Stimulated activated effector memory CD8-positive, alpha-beta T cell treated with anti-CD3 and anti-CD28 coated beads, Interleukin-12 subunit alpha, Interleukin-12 subunit beta, amount 100 ng/mL, for 72 hours (primary cell): ENCODE measurements at regions not wholly inside any gene's neighbourhood (a gene's known extent, or its start where the extent isn't known, plus 50 kb on each side); places are given as distances from the start of the nearest gene placed in this dataset.
"Not testable (repeated sequence)": the region's sequence is repeated elsewhere in the genome, so short reads cannot be mapped to it uniquely, and the experiment has no call there.

Experiments used
- ATAC-seq: fragments of 150-1000 bp; cut with Tn5 transposase; 2 replicates; pipeline ENCODE4 v1.10.0; 2021
- DNase-seq, 2 donors: peaks; one replicate each; pipeline ENCODE4 v3.0.0; 2021 to 2022; ENCODE audit warnings: low spot score in 2 of 2
- H3K27ac Mint-ChIP-seq: one replicate; pipeline ENCODE4 v1.8.0; 2022; ENCODE audit warnings: mild to moderate bottlenecking, mixed read lengths
- H3K36me3 Mint-ChIP-seq: one replicate; pipeline ENCODE4 v1.8.0; 2022; ENCODE audit warnings: mild to moderate bottlenecking, mixed read lengths
- H3K4me1 Mint-ChIP-seq: one replicate; pipeline ENCODE4 v1.8.0; 2022; ENCODE audit warnings: mixed read lengths
- H3K4me3 Mint-ChIP-seq: one replicate; pipeline ENCODE4 v1.8.0; 2022; ENCODE audit warnings: mild to moderate bottlenecking, mixed read lengths
- H3K9me3 Mint-ChIP-seq: one replicate; pipeline ENCODE4 v1.8.0; 2022; ENCODE audit warnings: mixed read lengths

DNA sequence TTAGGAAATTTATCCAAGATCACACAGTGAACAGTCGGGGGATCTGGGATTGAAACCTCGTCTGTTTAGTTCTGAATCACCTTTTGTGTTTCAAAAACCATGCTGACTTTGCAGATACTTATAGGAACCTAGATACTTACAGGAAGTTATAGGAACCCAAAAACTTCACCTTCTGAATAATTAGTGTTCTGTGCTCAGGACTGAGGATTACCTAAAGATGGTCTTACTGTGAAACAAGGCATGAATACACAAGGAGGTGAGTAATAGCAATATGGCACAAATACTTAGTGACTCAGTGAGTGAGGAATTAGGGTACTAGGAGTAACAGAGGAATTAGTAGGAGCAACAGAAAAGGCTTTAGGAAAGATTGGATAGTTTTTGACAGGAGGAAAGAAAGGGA, 145.5 kb downstream of the LRATD1 start:
- ATAC-seq (no peak), DNase-seq (no peak)
- Mint-ChIP-seq H3K4me3 (no peak overlapping the region), H3K4me1 (no peaks in the 10 kb centered on the region), H3K36me3 (no peaks in the 10 kb centered on the region), H3K9me3 (peaks cover 18% of the 10 kb centered on the region), H3K27ac (no peak overlapping the region)

DNA sequence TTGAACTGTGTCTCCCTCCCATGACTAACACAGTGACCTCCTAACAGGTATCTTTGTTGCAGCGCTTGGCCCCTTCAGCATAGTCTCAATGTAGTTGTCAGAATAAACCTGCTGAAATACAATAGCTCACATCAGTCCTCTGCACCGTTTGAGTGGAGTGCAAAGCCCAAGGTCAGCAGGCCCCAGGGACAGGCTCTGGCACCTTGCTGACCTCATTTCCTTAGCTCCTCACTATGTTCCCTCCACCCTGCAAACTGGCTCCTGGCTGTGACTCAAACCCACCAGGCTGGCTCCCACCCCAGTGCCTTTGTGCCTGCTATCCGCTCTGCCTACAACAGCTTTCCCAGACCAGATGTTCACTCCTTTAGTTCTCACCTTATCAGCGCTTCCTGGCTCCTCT, 146.7 kb downstream of the LRATD1 start:
- no peak overlapping the region for H3K27ac Mint-ChIP-seq
- H3K4me1 Mint-ChIP-seq: no peaks in the 10 kb centered on the region
- H3K36me3 Mint-ChIP-seq: no peaks in the 10 kb centered on the region
- H3K9me3 Mint-ChIP-seq: peaks cover 18% of the 10 kb centered on the region
- ATAC-seq: no peak
- H3K4me3 Mint-ChIP-seq: no peak overlapping the region
- no peak for DNase-seq

DNA sequence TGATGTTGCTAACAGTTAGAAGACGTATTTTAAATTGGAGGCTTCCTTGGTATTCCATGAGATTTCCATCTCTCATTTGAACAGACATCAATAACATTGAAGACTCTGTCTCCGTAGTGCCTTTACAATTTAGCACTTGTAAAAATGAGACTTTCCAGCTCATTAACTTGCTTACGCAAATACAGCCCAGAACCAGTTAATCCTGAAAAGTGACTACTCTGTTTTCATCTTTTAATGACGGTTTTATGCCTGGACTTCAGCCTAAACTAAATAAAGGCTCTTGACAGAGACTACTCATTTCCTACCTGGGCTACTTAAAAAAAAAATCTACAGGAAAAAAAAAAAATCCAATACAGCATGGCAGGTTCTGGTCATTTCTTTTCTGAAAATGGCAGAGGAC, 148.6 kb downstream of the LRATD1 start:
- H3K4me1 Mint-ChIP-seq: no peaks in the 10 kb centered on the region

DNA sequence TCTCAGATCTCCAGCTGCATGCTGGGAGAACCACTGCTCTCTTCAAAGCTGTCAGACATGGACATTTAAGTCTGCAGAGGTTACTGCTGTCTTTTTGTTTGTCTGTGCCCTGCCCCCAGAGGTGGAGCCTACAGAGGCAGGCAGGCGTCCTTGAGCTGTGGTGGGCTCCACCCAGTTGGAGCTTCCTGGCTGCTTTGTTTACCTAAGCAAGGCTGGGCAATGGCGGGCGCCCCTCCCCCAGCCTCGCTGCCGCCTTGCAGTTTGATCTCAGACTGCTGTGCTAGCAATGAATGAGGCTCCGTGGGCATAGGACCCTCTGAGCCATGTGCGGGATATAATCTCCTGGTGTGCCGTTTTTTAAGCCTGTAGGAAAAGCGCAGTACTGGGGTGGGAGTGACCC, 156.3 kb downstream of the LRATD1 start:
- not testable (repeated sequence) for H3K4me3 Mint-ChIP-seq, H3K27ac Mint-ChIP-seq, ATAC-seq, H3K36me3 Mint-ChIP-seq, H3K4me1 Mint-ChIP-seq, DNase-seq
- peaks cover 11% of the 10 kb centered on the region for H3K9me3 Mint-ChIP-seq

More for the DNA sequence above, 148.6 kb downstream of the LRATD1 start:
- DNase-seq (no peak), ATAC-seq (no peak)
- Mint-ChIP-seq H3K27ac (no peak overlapping the region), H3K4me3 (no peak overlapping the region), H3K9me3 (peaks cover 18% of the 10 kb centered on the region), H3K36me3 (no peaks in the 10 kb centered on the region)

DNA sequence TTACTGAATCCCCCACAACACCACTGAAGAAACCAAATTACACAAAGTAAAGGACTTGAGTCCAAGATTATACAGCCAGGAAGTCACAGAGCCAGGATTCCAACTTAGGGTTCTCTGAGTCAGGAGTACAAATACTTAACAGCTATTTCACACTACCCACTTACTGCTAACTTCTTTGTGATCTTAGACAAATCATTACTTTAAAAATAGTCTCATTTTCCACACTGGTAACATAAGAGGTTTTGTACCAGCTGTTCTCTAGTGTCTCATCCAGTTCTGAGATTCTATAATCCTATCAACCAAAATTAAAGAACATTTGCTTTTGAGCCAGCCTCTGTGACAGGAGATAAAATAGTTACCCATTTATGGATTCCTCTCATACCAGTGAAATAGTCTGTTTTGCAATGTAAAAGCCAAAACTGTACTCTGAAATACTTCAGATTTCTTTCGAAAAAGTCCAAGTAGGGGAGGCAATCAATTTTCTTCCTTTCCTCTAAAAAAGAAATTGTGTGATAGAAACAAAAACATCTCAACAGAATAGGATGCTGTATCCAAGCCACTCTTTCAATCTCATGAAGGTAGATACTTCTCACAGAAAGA, 157.6 kb downstream of the LRATD1 start:
- no peak for ATAC-seq
- no peak for DNase-seq
- Mint-ChIP-seq H3K9me3 (peaks cover 13% of the 10 kb centered on the region), H3K36me3 (no peaks in the 10 kb centered on the region), H3K27ac (no peak overlapping the region), H3K4me3 (no peak overlapping the region), H3K4me1 (no peaks in the 10 kb centered on the region)

DNA sequence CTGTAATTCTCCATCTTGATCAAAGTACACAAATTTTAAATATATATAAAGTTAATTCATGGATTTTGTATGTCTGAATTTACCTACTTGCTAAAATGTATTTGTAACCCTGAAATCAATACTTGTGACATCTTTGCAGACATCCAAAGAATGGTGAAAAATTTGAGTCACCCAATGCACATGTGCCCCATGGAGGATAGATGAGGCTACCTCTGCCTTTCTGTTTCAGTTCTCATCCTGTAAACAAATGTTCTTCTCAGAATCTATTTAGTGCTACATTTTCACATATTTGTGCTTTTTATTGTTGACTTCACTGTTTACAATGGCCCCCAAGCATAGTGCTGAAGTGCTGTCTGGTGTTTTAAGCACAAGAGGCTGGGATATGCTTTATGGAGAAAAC, 171.5 kb downstream of the LRATD1 start:
- DNase-seq (no peak), ATAC-seq (no peak)
- Mint-ChIP-seq H3K9me3 (peaks cover 20% of the 10 kb centered on the region), H3K4me1 (no peaks in the 10 kb centered on the region), H3K36me3 (no peaks in the 10 kb centered on the region), H3K27ac (no peak overlapping the region), H3K4me3 (no peak overlapping the region)

DNA sequence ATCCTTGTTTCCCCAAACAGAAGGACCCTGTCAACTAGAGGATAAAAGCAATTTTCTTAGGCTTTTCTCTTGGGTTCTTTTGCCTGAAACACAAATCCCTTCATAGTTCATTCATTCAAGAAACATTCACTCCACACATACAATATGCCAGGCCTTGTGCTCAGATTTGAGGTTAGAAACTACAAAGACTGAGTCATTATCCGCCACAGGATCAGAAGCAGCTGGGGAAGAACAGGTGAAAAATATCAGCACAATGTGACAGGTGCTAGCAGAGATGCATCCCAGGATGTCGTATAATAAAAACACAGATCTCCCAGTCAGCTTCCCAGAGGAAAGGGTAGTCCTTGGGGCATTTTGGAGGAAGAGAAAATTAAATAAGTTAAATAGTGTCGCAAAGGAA, 172.4 kb downstream of the LRATD1 start:
- no peak for ATAC-seq
- no peak overlapping the region for H3K27ac Mint-ChIP-seq
- peaks cover 20% of the 10 kb centered on the region for H3K9me3 Mint-ChIP-seq

DNA sequence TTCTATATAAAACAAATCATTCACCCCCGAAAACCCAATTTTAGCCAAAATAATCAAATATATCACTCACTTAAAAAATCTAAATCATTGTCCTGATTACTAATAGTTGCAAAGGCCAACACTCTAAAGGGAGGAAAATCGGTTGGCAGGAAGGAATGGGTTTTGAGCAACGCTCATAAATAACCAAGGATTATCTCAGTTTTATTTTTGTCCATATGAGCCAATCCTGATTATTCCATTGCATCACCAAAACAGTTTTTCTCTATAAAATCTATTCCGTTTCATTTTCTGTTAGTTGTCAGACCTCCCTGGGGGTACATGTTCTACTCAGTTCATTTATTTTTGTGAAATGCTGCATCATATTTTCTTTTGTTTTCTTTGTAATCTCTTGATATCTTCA, 174.1 kb downstream of the LRATD1 start:
- no peak overlapping the region for H3K4me3 Mint-ChIP-seq
- H3K36me3 Mint-ChIP-seq: no peaks in the 10 kb centered on the region
- no peaks in the 10 kb centered on the region for H3K4me1 Mint-ChIP-seq
- peaks cover 5% of the 10 kb centered on the region for H3K9me3 Mint-ChIP-seq
- no peak for DNase-seq
- H3K27ac Mint-ChIP-seq: no peak overlapping the region
- no peak for ATAC-seq

More for the DNA sequence above, 172.4 kb downstream of the LRATD1 start:
- H3K4me3 Mint-ChIP-seq: no peak overlapping the region
- no peak for DNase-seq
- no peaks in the 10 kb centered on the region for H3K36me3 Mint-ChIP-seq
- H3K4me1 Mint-ChIP-seq: no peaks in the 10 kb centered on the region

DNA sequence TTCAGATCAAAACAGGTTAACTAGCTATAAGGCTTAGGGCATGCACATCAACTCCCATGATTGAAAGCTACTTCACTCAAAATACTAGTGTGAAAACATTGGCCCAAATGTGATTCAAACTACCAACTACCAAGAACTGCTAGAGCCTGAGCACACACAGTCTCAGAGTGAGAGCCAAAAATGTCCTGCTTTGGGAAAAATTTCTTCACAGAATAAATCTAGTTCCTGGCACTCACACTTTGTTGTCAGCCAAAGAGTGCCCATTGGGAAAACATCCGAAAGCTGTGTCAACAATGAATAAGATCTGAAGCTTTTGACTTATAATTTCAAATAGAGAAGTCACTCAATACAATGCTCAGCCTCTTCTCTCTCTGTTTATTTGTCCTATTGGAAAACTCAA, 182.7 kb downstream of the LRATD1 start:
- H3K4me1 Mint-ChIP-seq: no peaks in the 10 kb centered on the region
- H3K36me3 Mint-ChIP-seq: no peaks in the 10 kb centered on the region
- DNase-seq (no peak), ATAC-seq (no peak)
- peaks cover 19% of the 10 kb centered on the region for H3K9me3 Mint-ChIP-seq
- H3K27ac Mint-ChIP-seq: no peak overlapping the region
- H3K4me3 Mint-ChIP-seq: no peak overlapping the region

DNA sequence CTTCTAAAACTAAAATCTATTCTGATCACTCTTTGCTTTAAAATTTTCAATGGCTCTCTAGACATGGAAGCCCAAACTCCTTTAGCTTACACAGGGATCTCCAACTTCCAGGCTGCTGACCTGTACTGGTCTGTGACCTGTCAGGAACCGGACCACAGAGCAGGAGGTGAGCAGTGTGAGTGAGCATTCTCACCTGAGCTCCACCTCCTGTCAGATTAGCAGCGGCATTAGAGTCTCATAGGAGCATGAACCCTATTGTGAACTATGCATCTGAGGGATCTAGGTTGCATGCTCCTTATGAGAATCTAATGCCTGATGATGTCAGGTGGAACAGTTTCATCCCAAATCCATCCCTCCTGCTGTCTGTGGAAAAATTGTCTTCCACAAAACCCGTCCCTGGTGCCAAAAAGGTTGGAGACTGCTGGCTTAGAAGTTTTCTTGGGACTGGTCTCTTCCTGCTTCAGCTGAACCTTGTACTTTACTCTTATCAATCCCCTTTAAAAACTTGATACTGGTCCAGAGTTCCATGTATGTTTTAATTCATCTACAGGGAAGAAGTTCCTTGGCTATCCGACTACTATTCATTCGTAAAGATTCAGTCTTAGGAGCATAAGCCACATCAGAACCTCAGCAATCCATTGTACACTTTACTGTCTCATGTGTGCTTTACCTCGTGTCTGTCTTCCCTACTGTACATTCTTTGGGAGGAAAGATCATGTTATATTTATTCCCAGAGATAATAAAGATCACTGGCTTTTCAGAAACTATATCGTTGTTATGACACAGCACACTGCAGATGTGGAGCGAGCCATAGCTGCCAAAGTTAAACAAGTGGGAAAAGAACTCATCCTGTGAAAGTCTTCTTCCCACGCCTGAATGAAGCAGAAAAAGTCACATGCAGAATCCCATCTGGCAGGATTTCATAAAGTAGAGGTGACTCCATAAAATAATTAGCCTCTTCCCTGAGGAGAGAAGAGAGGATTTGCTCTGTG, 183.8 kb downstream of the LRATD1 start:
- Mint-ChIP-seq H3K9me3 (peaks cover 21% of the 10 kb centered on the region), H3K4me1 (no peaks in the 10 kb centered on the region), H3K36me3 (no peaks in the 10 kb centered on the region)

DNA sequence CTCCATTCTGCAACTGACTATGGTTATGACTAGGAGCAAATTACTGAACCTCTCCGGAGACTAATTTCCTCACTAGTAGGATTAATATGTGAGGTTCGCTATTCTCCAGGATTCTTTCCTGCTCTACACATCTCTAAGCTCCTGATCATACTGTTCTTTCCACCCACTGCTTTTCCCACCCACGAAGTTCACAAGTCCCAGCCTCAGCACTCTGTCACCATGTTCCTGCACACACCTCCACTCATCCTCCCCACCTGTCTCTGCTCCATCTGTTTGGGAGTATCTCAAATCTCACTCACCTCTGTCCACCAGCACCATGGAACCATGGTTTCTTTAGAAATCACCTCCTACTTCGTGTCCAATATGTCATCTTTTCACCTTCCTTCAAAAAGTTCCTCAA, 185.3 kb downstream of the LRATD1 start:
- Mint-ChIP-seq H3K4me3 (no peak overlapping the region), H3K4me1 (no peaks in the 10 kb centered on the region), H3K27ac (no peak overlapping the region), H3K9me3 (peaks cover 14% of the 10 kb centered on the region), H3K36me3 (no peaks in the 10 kb centered on the region)
- ATAC-seq (no peak), DNase-seq (no peak)

More for the DNA sequence above, 183.8 kb downstream of the LRATD1 start:
- DNase-seq (no peak), ATAC-seq (no peak)
- Mint-ChIP-seq H3K27ac (no peak overlapping the region), H3K4me3 (no peak overlapping the region)

DNA sequence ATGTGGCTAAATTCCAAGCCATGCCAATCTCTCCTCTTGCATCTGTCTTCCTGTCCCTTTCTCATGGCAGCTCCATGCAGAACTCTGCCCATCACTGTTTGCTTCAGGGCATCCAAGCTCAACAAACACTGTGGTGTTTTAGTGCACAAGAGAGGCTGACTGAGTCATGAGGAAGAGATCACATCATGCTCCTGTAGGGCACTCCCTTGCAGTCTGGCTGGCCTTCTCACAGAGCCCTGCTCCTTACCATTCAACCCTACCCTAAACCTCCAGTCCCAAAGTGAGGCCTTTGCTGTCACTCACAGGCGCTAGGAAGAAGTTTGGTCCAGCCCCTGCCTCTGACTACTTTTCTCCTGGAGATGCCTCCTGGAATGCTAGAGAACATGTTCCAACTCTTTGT, 194.0 kb downstream of the LRATD1 start:
- no peak for ATAC-seq
- Mint-ChIP-seq H3K4me3 (no peak overlapping the region), H3K4me1 (no peaks in the 10 kb centered on the region), H3K36me3 (no peaks in the 10 kb centered on the region), H3K27ac (no peak overlapping the region), H3K9me3 (peaks cover 14% of the 10 kb centered on the region)
- DNase-seq: no peak

DNA sequence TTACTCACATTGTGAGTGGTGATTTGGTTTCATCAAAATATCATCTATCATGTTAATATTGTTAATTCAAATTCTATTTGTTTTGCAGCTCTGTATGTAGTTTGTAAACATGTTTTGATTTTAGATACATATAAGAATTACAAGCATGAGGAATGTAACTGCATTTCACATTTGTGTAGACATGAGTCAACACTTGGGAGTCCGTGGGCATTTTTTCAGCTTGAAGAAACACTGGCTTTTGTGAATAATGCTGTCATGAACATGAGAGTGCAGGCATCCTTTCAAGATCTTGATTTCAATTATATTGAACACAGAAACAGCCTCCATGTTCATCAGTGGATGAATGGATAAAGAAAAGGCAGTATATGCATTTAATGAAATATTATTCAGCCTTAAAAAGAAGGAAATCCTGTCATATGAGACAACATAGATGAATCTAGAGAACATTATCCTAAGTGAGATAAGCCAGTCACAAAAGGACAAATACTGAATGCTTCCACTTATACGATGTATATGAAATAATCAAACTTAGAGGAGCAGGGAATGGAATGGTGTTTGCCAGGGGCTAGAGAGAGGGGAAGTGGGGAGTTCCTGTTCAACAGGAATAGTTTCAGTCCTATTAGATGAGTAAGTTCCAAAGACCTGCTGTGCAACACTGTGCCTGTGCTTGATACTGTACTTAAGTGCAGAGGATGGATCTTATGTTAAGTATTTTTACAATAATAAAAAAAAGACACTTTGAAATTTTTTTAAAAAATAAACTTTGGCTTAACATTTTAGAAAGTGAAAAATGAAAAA, 194.9 kb downstream of the LRATD1 start:
- Mint-ChIP-seq H3K9me3 (peaks cover 14% of the 10 kb centered on the region), H3K36me3 (no peaks in the 10 kb centered on the region), H3K4me1 (no peaks in the 10 kb centered on the region), H3K27ac (no peak overlapping the region), H3K4me3 (no peak overlapping the region)
- DNase-seq: no peak
- no peak for ATAC-seq

DNA sequence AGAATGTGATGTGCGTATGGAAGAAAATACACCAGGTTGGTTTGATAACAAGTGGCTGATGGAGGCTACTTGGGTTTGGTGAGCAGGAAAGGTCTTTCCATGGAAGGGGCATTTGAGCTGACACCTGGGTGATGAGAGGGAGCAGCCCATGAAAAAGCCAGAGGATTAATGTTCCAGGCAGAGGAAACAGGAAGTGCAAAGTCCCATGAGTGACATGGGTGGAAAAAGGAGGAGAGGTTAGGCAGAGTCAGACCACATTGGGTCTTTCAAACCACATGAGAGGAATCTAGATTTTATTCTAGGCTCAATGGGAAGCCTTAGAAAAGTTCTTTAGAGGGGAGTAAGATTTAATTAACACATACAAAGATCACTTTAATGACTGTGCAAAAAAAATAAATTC, 195.7 kb downstream of the LRATD1 start:
- DNase-seq (no peak), ATAC-seq (no peak)
- H3K9me3 Mint-ChIP-seq: peaks cover 14% of the 10 kb centered on the region
- no peak overlapping the region for H3K4me3 Mint-ChIP-seq
- H3K27ac Mint-ChIP-seq: no peak overlapping the region
- no peaks in the 10 kb centered on the region for H3K36me3 Mint-ChIP-seq
- H3K4me1 Mint-ChIP-seq: no peaks in the 10 kb centered on the region

DNA sequence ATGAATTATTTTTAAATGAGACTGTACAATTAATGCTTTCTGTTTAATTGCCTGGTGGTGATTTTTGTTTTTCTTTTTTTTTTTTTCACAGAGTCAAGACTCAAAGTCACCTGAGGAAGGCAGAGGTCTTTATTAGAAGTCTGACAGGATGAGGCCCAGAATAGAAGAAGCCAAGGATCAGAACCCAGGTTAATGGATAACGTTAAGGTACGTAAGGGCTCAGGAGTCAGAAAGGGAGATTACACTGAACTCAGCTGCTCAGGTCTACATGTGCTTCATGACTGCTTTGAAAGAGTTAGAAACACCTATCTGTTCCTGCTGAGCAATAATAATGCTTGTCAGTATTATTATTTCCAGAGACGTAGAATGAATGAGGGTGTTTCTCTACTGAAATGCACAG, 196.5 kb downstream of the LRATD1 start:
- ATAC-seq (no peak), DNase-seq (no peak)
- no peaks in the 10 kb centered on the region for H3K36me3 Mint-ChIP-seq
- no peak overlapping the region for H3K4me3 Mint-ChIP-seq
- no peak overlapping the region for H3K27ac Mint-ChIP-seq
- no peaks in the 10 kb centered on the region for H3K4me1 Mint-ChIP-seq
- H3K9me3 Mint-ChIP-seq: peaks cover 14% of the 10 kb centered on the region
